Fibroblast of skin of left biceps (primary cell): ENCODE measurements at regions not wholly inside any gene's neighbourhood (a gene's known extent, or its start where the extent isn't known, plus 50 kb on each side); places are given as distances from the start of the nearest gene placed in this dataset.
"Not testable (repeated sequence)": the region's sequence is repeated elsewhere in the genome, so short reads cannot be mapped to it uniquely, and the experiment has no call there.

Experiments
- DNase-seq, 2 experiments: peaks; one replicate each; pipeline ENCODE4 v3.0.0-alpha.2; 2013; ENCODE audit warnings: low read depth in 2 of 2

GRCh38 chr9:2243666-2244555 is 228.8 kb downstream of the SMARCA2 start:
- DNase-seq, result no peak

DNA sequence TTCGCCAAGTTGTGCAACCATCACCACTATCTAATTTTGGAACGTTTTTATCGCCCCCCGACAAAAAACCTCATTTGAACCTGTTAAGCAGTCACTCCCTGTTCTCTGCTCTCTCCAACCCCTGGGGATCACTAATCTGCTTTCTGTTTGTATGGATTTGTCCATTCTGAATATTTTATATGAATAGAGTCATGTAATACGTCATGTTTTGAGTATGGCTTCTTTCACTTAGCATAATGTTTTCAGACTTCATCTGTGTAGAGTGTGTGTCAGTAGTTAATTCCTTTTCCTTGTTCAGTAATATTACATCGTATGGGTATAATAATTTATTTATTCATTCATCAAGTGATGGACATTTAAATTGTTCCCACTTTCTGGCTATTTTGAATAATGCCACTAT is 232.2 kb downstream of the SMARCA2 start:
- no peak for DNase-seq

- no peak for DNase-seq
Observed at GRCh38 chr9:2248768-2249265, 233.7 kb downstream of the SMARCA2 start.

- DNase-seq, result no peak
Observed at GRCh38 chr9:2253636-2254580, 238.8 kb downstream of the SMARCA2 start.

- DNase-seq, result no peak
Observed at GRCh38 chr9:2255128-2255527, 240.0 kb downstream of the SMARCA2 start.

GRCh38 chr9:2257248-2257929 is 242.2 kb downstream of the SMARCA2 start:
- no peak for DNase-seq

DNA sequence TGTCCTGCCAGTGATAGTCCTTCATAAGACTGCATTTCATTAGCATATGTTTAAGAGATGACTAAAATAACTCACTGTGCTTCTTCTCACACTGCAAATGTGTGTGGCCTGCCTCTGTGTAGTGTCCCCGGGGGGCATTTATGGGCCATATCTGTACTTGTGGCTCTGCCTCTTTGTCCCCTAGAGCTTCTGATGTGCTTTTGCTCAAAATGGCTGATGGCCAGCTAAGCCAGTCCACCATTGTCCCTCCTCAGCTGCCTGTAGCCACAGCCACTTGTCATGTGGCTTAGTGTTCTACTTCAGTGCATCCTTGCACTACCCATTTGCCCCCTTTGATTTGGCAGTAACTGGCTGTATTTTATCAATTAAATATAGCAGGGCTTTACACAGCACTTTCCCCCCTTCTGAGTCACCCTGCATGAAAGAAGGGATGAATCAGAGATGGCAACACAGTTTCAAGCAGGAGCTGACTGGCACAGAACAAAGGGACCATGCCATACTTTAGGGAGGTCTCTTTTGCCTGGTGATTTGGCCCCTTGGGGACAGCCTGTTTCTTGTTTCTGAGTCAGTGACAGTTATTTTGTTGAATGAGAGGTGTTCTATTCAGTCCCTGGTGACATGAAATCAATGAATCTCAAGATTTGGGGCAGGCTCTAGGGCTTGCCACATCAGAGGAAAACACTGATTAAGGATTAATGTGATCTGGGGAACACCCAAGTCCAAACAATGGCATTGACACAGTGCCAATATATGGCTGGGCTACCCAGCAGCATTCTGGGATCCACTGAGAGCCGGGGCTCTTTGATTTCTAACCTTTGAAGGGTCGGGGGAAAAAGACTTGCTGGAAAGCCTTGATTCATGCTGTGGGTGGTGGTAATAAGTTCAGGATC is 245.5 kb downstream of the SMARCA2 start:
- no peak for DNase-seq

GRCh38 chr9:2261421-2262103 is 246.4 kb downstream of the SMARCA2 start:
- DNase-seq, result no peak

DNA sequence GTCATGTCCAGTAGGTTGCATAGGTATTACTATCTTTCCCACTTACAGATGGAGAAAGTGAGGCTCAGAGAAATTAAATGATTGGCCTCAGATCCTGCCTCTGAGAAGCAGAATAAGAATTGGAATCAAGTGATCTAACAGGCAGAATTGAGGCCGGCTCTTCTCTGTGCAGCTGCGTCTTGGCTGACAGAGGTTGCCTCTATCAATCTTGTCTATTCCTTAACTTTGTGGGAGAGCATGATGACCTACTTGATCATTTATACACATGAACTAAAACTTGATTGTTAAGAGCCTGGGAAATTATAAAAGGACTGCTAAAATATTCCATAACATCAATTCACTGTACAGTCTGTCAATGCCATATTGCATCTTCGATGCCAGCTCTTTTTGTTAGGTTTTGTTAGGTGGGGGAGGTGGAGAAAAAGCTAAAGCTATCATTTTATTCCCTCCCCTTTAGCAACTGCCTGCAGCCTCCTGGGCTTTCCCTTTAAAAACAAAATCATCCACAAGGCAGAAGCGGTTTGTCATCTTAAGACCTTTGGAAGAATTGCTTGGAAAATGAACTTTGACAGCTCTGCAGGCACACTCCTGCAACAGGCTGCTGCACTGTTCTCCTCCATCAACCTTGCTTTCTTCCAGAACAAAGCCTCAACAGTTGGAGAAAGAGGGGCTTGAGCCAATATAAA is 247.4 kb downstream of the SMARCA2 start:
- DNase-seq, result no peak

GRCh38 chr9:2263111-2263510 is 248.0 kb downstream of the SMARCA2 start:
- no peak for DNase-seq

DNA sequence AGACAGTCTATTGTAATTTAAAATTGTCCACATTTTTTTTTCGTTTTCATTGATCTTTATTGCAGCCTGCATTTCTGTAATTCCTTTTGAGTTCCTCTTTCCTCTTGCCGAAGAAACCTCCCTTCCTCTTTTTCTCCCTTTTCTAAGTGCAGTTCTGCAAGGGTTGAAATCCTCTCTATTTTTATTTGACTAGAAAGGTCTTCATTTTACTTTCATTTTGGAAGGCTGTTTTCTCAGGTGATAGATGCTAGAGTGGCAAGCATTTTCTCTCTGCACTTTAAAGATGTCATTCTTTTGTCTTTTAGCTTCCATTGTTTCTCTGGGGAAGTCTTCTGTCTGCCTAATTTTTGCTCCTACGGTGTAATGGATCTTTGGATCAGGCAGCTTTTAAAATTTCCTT is 248.5 kb downstream of the SMARCA2 start:
- DNase-seq, result no peak

- DNase-seq, result no peak
Observed at GRCh38 chr9:2264081-2264480, 248.9 kb downstream of the SMARCA2 start.

DNA sequence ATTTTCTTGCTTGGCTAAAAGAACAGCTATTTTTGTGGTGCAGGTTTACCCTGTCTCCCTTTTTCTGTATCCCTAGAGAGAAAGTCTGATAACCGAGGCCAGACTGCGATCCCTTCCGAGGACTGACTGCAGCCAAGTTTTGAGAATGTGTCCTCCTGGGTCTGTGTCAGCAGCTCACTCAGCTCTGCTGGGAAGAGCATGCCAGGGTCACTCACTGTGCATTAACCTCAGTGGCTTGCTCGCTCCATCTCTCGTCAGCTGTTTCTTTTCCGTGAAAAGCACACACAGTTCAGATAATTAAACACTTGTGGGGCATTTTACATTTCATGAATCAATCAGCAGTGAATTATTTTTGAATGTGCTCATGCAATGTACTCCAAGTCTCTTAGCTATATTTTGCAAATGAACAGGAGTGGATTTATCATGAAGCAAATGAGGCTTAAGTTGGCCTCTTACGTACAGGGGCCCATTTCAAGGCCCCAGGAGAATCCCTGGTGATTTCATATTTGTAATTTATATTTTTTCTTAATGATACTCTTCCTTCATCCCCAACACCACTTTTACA is 252.1 kb downstream of the SMARCA2 start:
- DNase-seq, result no peak

DNA sequence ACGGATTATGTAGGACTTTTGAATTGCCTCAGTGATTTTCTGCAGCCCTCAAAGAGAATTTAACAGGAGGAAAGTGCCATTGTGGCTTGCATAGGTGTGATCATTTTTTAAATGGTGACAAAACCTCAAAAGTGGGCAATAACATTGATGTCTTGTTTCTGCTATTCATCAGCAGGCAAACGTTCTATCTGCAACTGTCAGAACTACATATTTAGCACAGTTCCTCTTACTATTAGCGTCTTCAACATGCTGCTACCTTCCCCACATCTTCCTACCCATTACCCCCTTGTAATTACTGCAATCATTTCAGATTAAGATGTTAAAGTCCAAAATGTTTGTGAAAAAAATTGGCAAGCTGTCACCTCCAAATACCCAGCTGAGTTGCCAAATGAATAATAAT is 254.6 kb downstream of the SMARCA2 start:
- DNase-seq, result no peak

- DNase-seq, result no peak
Observed at GRCh38 chr9:2270565-2270964, 255.4 kb downstream of the SMARCA2 start.

GRCh38 chr9:2271426-2271825 is 256.3 kb downstream of the SMARCA2 start:
- no peak for DNase-seq

DNA sequence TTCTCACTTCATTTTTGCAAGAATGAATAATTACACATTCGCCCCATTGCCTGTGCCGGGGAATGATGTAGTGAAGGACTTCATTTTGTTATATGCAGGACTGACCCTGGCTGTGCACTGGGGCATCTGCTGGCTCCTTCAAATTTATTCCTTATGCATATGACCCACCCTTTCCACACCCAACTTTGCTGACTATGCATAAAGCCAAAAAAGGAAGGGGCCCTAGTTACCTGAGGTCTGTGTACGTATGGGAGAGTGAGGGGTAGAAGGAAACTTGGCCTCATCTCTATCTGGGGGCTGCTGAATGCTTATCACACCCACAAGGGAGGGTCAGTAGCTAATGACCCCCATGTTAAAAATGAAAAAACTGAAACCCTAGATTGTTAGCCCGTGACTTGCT is 259.6 kb downstream of the SMARCA2 start:
- DNase-seq, result no peak

DNA sequence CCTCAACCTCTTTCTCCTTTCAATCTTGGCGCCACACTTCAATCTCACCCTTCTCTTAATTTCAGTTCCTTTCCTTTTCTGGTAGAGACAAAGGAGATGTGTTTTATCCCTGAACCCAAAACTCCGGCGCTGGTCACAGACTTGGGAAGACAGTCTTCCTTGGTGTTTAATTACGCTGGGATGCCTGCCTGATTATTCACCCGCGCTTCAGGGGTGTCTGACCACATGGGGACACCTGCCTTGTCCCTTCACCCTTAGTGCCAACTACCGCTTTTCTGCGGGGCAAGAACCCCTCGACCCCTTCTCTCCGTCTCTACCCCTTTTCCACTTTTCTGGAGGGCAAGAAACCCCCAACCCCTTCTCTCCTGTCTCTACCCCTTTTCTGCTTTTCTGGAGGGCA is 261.1 kb downstream of the SMARCA2 start:
- no peak for DNase-seq

- DNase-seq, result not testable (repeated sequence)
Observed at GRCh38 chr9:2277133-2277532, 262.0 kb downstream of the SMARCA2 start.
